Testis (tissue), 2 donors: ENCODE measurements at regions not wholly inside any gene's neighbourhood (a gene's known extent, or its start where the extent isn't known, plus 50 kb on each side); places are given as distances from the start of the nearest gene placed in this dataset.

ENCODE experiments used
- CTCF ChIP-seq, 3 experiments: fragments of 450-650 bp in 2 of 3; fragments of 200-600 bp in 1 of 3; sonication (generic) in 1 of 3; IDR thresholded peaks; one replicate each; pipeline ENCODE4 v1.5.1; 2016 to 2019; ENCODE audit warnings: antibody characterized with exemption in 3 of 3, mild to moderate bottlenecking in 2 of 3, moderate library complexity in 1 of 3
- POLR2A ChIP-seq: fragments of 450-650 bp; IDR thresholded peaks from one replicate; pipeline ENCODE4 v1.6.1; 2017; ENCODE audit warnings: antibody characterized with exemption, mild to moderate bottlenecking, moderate library complexity

GRCh38 chr1:218982482-218982881, 191.2 kb upstream of the LYPLAL1 start:
- no peak for TF ChIP-seq CTCF (IDR thresholded peaks at IDR 0.05)
- TF ChIP-seq POLR2A, result no peak
